Liver (tissue), 8 donors: ENCODE measurements at regions not wholly inside any gene's neighbourhood (a gene's known extent, or its start where the extent isn't known, plus 50 kb on each side); places are given as distances from the start of the nearest gene placed in this dataset.

ENCODE experiments used
- DNase-seq: peaks from one replicate; pipeline ENCODE4 v3.0.0-alpha.2; 2017; ENCODE audit warnings: low spot score
- H3K27ac ChIP-seq, 2 donors: one replicate each; pipeline ENCODE4 v1.7.0; 2013; ENCODE audit warnings: inconsistent platforms in 2 of 2, low read length in 2 of 2, control low read depth in 1 of 2, low read depth in 1 of 2, mild to moderate bottlenecking in 1 of 2
- H3K27me3 ChIP-seq, 4 donors: one replicate each; pipeline versions ENCODE4 v1.6.1 to v1.7.0; 2013; ENCODE audit warnings: low read length in 3 of 4, inconsistent platforms in 1 of 4, mild to moderate bottlenecking in 1 of 4, moderate library complexity in 1 of 4; ENCODE audit not compliant: control insufficient read depth in 4 of 4, insufficient read depth in 4 of 4
- H3K36me3 ChIP-seq, 4 donors: one replicate each; pipeline versions ENCODE4 v1.6.1 to v1.7.0; 2013; ENCODE audit warnings: low read length in 3 of 4, mild to moderate bottlenecking in 3 of 4, low read depth in 1 of 4, moderate library complexity in 1 of 4; ENCODE audit not compliant: control insufficient read depth in 4 of 4, insufficient read depth in 3 of 4
- H3K4me1 ChIP-seq, 4 donors: one replicate each; pipeline versions ENCODE4 v1.6.1 to v1.7.0; 2013; ENCODE audit warnings: low read length in 3 of 4, mild to moderate bottlenecking in 3 of 4, moderate library complexity in 1 of 4; ENCODE audit not compliant: control insufficient read depth in 4 of 4, insufficient read depth in 4 of 4
- H3K4me3 ChIP-seq, 3 donors: one replicate each; pipeline versions ENCODE4 v1.6.1 to v1.7.0; 2013; ENCODE audit warnings: low read length in 3 of 3, control low read depth in 1 of 3, low read depth in 1 of 3, mild to moderate bottlenecking in 1 of 3
- H3K9ac ChIP-seq, 2 donors: one replicate each; pipeline ENCODE4 v1.7.0; 2013; ENCODE audit warnings: low read length in 2 of 2, mild to moderate bottlenecking in 2 of 2, moderate library complexity in 2 of 2, control low read depth in 1 of 2, low read depth in 1 of 2
- H3K9me3 ChIP-seq, 4 donors: one replicate each; pipeline versions ENCODE4 v1.6.1 to v1.7.0; 2013; ENCODE audit warnings: low read length in 3 of 4; ENCODE audit not compliant: control insufficient read depth in 4 of 4
- EGR1 ChIP-seq, 2 donors: IDR thresholded peaks; 2 replicates each; pipeline ENCODE4 v1.6.1; 2016 to 2018; ENCODE audit warnings: antibody characterized with exemption in 2 of 2, low read depth in 2 of 2
- FOXA1 ChIP-seq: IDR thresholded peaks from 2 replicates; pipeline ENCODE4 v1.6.1; 2016; ENCODE audit warnings: antibody characterized with exemption
- FOXA2 ChIP-seq: IDR thresholded peaks from 2 replicates; pipeline ENCODE4 v1.6.1; 2016; ENCODE audit warnings: antibody characterized with exemption
- GABPA ChIP-seq, 2 donors: IDR thresholded peaks in 1 of 2; conservative IDR thresholded peaks in 1 of 2; 2 replicates each; pipeline ENCODE4 v1.6.1; 2016; ENCODE audit warnings: antibody characterized with exemption in 2 of 2, mild to moderate bottlenecking in 1 of 2, moderate library complexity in 1 of 2
- HNF4A ChIP-seq, 2 donors: conservative IDR thresholded peaks; 2 replicates each; pipeline ENCODE4 v1.6.1; 2016; ENCODE audit warnings: antibody characterized with exemption in 2 of 2, mild to moderate bottlenecking in 2 of 2
- JUND ChIP-seq, 2 donors: IDR thresholded peaks; 2 replicates each; pipeline ENCODE4 v1.6.1; 2016; ENCODE audit warnings: antibody characterized with exemption in 2 of 2
- NR2F2 ChIP-seq: IDR thresholded peaks from 2 replicates; pipeline ENCODE4 v1.6.1; 2016; ENCODE audit warnings: antibody characterized with exemption
- RAD21 ChIP-seq, 2 donors: IDR thresholded peaks; 2 replicates each; pipeline ENCODE4 v1.6.1; 2016; ENCODE audit warnings: antibody characterized with exemption in 2 of 2, mild to moderate bottlenecking in 2 of 2
- SP1 ChIP-seq: IDR thresholded peaks from 2 replicates; pipeline ENCODE4 v1.6.1; 2018; ENCODE audit warnings: antibody characterized with exemption, mild to moderate bottlenecking
- TAF1 ChIP-seq: conservative IDR thresholded peaks from 2 replicates; pipeline ENCODE4 v1.6.1; 2016; ENCODE audit warnings: antibody characterized with exemption, mild to moderate bottlenecking
- YY1 ChIP-seq: IDR thresholded peaks from 2 replicates; pipeline ENCODE4 v1.6.1; 2016; ENCODE audit warnings: antibody characterized with exemption, mild to moderate bottlenecking
- WGBS: extraction: QIAGEN DNeasy Blood & Tissue Kit; methylation state at CpG from one replicate; pipeline ENCODE4 v1.1.7; 2013; 5-methylcytosine and 5-hydroxymethylcytosine counted together
- TF ChIP-seq, protein P1 (sequence below): fragments of 150-350 bp; IDR thresholded peaks from 2 replicates; pipeline ENCODE4 v1.5.1; 2017; ENCODE audit warnings: improper control_type of control experiment, low read depth, low read length; ENCODE audit not compliant: missing input control
- TF ChIP-seq, protein P2 (sequence below): IDR thresholded peaks from 2 replicates; pipeline ENCODE4 v1.6.1; 2016; ENCODE audit warnings: antibody characterized with exemption
- TF ChIP-seq, protein P3 (sequence below): IDR thresholded peaks from 2 replicates; pipeline ENCODE4 v1.6.1; 2016; ENCODE audit warnings: antibody characterized with exemption, mild to moderate bottlenecking
- donor health status: healthy.
- donor health status: healthy.
- donor health status: healthy.
- donor health status: healthy.
- donor health status: healthy.

DNA sequence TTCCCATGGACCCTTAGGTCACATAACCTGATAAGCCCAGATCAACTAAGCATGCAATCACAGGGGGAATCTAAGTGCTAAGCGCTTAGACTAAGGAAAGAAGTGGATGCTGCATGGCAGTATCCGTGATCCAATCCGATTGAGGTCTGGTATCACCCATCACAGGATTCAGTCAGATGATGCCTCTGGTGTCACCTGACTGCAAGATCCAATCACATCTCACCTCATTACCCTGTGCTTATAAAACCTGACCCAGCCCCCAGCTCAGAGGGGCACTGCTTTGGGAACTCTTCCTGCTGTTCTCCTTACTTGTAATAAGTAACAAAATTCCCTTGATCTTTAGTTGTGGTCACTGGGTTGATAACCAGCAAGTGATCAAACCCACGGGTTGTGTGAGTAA, 84.7 kb upstream of the TMEM168 start:
- no peaks in the 10 kb centered on the region for H3K36me3 ChIP-seq
- TF ChIP-seq HNF4A (conservative IDR thresholded peaks at IDR 0.05) (no peak), RAD21 (IDR thresholded peaks at IDR 0.05) (no peak), NR2F2 (no peak), EGR1 (IDR thresholded peaks at IDR 0.05; ENCODE audit: low read depth in 2 of 2) (no peak), TAF1 (no peak)
- TF ChIP-seq, protein P1, sequence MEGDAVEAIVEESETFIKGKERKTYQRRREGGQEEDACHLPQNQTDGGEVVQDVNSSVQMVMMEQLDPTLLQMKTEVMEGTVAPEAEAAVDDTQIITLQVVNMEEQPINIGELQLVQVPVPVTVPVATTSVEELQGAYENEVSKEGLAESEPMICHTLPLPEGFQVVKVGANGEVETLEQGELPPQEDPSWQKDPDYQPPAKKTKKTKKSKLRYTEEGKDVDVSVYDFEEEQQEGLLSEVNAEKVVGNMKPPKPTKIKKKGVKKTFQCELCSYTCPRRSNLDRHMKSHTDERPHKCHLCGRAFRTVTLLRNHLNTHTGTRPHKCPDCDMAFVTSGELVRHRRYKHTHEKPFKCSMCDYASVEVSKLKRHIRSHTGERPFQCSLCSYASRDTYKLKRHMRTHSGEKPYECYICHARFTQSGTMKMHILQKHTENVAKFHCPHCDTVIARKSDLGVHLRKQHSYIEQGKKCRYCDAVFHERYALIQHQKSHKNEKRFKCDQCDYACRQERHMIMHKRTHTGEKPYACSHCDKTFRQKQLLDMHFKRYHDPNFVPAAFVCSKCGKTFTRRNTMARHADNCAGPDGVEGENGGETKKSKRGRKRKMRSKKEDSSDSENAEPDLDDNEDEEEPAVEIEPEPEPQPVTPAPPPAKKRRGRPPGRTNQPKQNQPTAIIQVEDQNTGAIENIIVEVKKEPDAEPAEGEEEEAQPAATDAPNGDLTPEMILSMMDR: no peak
- TF ChIP-seq, protein P2, sequence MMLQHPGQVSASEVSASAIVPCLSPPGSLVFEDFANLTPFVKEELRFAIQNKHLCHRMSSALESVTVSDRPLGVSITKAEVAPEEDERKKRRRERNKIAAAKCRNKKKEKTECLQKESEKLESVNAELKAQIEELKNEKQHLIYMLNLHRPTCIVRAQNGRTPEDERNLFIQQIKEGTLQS: no peak
- WGBS: 94% methylated on average over 4 of the region's 4 CpGs
- no peaks in the 10 kb centered on the region for H3K27me3 ChIP-seq
- H3K9ac ChIP-seq: no peak overlapping the region
- H3K9me3 ChIP-seq: no peaks in the 10 kb centered on the region
- no peaks in the 10 kb centered on the region for H3K4me1 ChIP-seq
- DNase-seq: no peak
- H3K27ac ChIP-seq: no peak overlapping the region
- H3K4me3 ChIP-seq: no peak overlapping the region

DNA sequence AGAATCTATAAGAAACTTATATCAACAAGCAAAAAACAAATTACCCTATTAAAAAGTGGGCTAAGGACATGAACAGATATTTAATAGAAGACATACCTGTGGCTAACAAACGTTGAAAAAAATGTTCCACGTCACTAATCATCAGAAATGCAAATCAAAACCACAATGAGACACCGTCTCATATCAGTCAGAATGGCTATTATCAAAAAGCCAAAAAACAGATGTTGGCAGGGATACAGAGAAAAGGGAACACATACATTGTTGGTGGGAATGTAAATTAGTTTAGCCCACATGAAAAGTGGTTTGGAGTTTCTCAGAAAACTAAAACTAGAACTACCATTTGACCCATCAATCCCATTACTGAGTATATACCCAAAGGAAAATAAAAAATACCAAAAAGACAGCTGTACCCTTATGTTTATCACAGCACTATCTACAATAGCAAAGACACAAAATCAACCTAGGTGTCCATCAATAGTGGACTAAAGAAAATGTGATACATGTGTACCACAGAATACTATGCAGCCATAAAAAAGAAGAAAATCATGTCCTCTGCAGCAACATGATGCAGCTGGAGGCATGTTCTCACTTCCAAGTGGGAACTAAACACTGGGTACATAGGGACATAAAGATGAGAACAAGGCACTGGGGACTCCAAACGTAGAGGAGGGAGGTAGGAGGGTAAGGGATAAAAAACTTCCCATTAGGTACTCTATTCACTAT, 83.8 kb upstream of the TMEM168 start:
- Histone ChIP-seq H3K27ac (no peak overlapping the region), H3K36me3 (no peaks in the 10 kb centered on the region), H3K9me3 (no peaks in the 10 kb centered on the region), H3K9ac (no peak overlapping the region), H3K4me3 (no peak overlapping the region), H3K4me1 (no peaks in the 10 kb centered on the region), H3K27me3 (no peaks in the 10 kb centered on the region)
- WGBS: 89% methylated on average over 4 of the region's 4 CpGs
- DNase-seq: no peak
- TF ChIP-seq SP1: no peak
- TF ChIP-seq EGR1 (IDR thresholded peaks at IDR 0.05; ENCODE audit: low read depth in 2 of 2): no peak
- TF ChIP-seq FOXA1: no peak
- TF ChIP-seq, protein P3, sequence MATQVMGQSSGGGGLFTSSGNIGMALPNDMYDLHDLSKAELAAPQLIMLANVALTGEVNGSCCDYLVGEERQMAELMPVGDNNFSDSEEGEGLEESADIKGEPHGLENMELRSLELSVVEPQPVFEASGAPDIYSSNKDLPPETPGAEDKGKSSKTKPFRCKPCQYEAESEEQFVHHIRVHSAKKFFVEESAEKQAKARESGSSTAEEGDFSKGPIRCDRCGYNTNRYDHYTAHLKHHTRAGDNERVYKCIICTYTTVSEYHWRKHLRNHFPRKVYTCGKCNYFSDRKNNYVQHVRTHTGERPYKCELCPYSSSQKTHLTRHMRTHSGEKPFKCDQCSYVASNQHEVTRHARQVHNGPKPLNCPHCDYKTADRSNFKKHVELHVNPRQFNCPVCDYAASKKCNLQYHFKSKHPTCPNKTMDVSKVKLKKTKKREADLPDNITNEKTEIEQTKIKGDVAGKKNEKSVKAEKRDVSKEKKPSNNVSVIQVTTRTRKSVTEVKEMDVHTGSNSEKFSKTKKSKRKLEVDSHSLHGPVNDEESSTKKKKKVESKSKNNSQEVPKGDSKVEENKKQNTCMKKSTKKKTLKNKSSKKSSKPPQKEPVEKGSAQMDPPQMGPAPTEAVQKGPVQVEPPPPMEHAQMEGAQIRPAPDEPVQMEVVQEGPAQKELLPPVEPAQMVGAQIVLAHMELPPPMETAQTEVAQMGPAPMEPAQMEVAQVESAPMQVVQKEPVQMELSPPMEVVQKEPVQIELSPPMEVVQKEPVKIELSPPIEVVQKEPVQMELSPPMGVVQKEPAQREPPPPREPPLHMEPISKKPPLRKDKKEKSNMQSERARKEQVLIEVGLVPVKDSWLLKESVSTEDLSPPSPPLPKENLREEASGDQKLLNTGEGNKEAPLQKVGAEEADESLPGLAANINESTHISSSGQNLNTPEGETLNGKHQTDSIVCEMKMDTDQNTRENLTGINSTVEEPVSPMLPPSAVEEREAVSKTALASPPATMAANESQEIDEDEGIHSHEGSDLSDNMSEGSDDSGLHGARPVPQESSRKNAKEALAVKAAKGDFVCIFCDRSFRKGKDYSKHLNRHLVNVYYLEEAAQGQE: no peak
- no peak for TF ChIP-seq JUND (IDR thresholded peaks at IDR 0.05)
- TF ChIP-seq TAF1: no peak
- TF ChIP-seq, protein P2: no peak
- no peak for TF ChIP-seq FOXA2
- TF ChIP-seq YY1: no peak
- no peak for TF ChIP-seq GABPA (IDR thresholded peaks at IDR 0.05 in 1 of 2, conservative IDR thresholded peaks at IDR 0.05 in 1 of 2)
- no peak for TF ChIP-seq RAD21 (IDR thresholded peaks at IDR 0.05)
